Suprapubic skin (tissue), 3 donors: ENCODE measurements at regions not wholly inside any gene's neighbourhood (a gene's known extent, or its start where the extent isn't known, plus 50 kb on each side); places are given as distances from the start of the nearest gene placed in this dataset.

Experiments used
- CTCF ChIP-seq, 2 donors: fragments of 200-600 bp in 1 of 2; fragments of 450-650 bp in 1 of 2; sonication (generic) in 1 of 2; IDR thresholded peaks; one replicate each; pipeline ENCODE4 v1.5.1; 2016 to 2019; ENCODE audit warnings: antibody characterized with exemption in 2 of 2, mild to moderate bottlenecking in 1 of 2, moderate library complexity in 1 of 2
- EP300 ChIP-seq: sonication (generic); formaldehyde crosslinking; IDR thresholded peaks from one replicate; pipeline ENCODE4 v1.6.1; 2017; ENCODE audit warnings: antibody characterized with exemption
- POLR2A ChIP-seq, 2 donors: fragments of 450-650 bp; IDR thresholded peaks; one replicate each; pipeline ENCODE4 v1.6.1; 2017; ENCODE audit warnings: antibody characterized with exemption in 2 of 2, mild to moderate bottlenecking in 2 of 2, moderate library complexity in 2 of 2

- TF ChIP-seq POLR2A (IDR thresholded peaks at IDR 0.05) (no peak), CTCF (IDR thresholded peaks at IDR 0.05) (no peak), EP300 (no peak)
Observed at GRCh38 chr18:1891641-1892040, 679.7 kb downstream of the METTL4 start.
